Neural progenitor cell (in vitro differentiated cells): ENCODE measurements at regions not wholly inside any gene's neighbourhood (a gene's known extent, or its start where the extent isn't known, plus 50 kb on each side); places are given as distances from the start of the nearest gene placed in this dataset.
"Not testable (repeated sequence)": the region's sequence is repeated elsewhere in the genome, so short reads cannot be mapped to it uniquely, and the experiment has no call there.

ENCODE experiments used
- DNase-seq: peaks from one replicate; pipeline ENCODE4 v3.0.0-alpha.2; 2016; ENCODE audit warnings: low spot score
- H2AFZ ChIP-seq: fragments of 200-600 bp; sonication (generic); replicated peaks from 2 replicates; pipeline ENCODE4 v1.6.1; 2016; ENCODE audit warnings: antibody characterized with exemption
- H3F3A ChIP-seq: fragments of 200-600 bp; sonication (generic); 2 replicates; pipeline ENCODE4 v1.6.1; 2016; ENCODE audit warnings: antibody characterized with exemption, low read depth
- H3K27ac ChIP-seq: fragments of 200-600 bp; sonication (generic); 2 replicates; pipeline ENCODE4 v1.5.1; 2016; ENCODE audit warnings: mild to moderate bottlenecking
- H3K27me3 ChIP-seq: fragments of 200-600 bp; sonication (generic); 2 replicates; pipeline ENCODE4 v1.6.1; 2016; ENCODE audit warnings: mild to moderate bottlenecking, moderate library complexity
- H3K36me3 ChIP-seq: fragments of 200-600 bp; sonication (generic); 2 replicates; pipeline ENCODE4 v1.5.1; 2016
- H3K4me1 ChIP-seq: fragments of 200-600 bp; sonication (generic); 2 replicates; pipeline ENCODE4 v1.6.1; 2016; ENCODE audit warnings: mixed run types
- H3K4me2 ChIP-seq: fragments of 200-600 bp; sonication (generic); 2 replicates; pipeline ENCODE4 v1.6.1; 2016
- H3K4me3 ChIP-seq: fragments of 200-600 bp; sonication (generic); 2 replicates; pipeline ENCODE4 v1.5.1; 2016
- H3K79me2 ChIP-seq: fragments of 200-600 bp; sonication (generic); 2 replicates; pipeline ENCODE4 v1.6.1; 2016; ENCODE audit warnings: low read depth
- H3K9ac ChIP-seq: fragments of 200-600 bp; sonication (generic); 2 replicates; pipeline ENCODE4 v1.6.1; 2016
- H3K9me3 ChIP-seq: fragments of 200-600 bp; sonication (generic); 2 replicates; pipeline ENCODE4 v1.5.1; 2016; ENCODE audit warnings: low read depth
- H4K20me1 ChIP-seq: fragments of 200-600 bp; sonication (generic); 2 replicates; pipeline ENCODE4 v1.6.1; 2016; ENCODE audit warnings: low read depth
- H3K27ac Mint-ChIP-seq: 3 replicates; pipeline ENCODE4 v1.8.0; 2021; ENCODE audit warnings: mixed read lengths
- H3K27me3 Mint-ChIP-seq: 2 replicates; pipeline ENCODE4 v1.8.0; 2022; ENCODE audit warnings: low read depth, mild to moderate bottlenecking, inconsistent platforms, moderate library complexity, mixed read lengths; ENCODE audit not compliant: insufficient read depth
- H3K36me3 Mint-ChIP-seq: 3 replicates; pipeline ENCODE4 v1.8.0; 2021; ENCODE audit warnings: mixed read lengths
- H3K4me1 Mint-ChIP-seq: 3 replicates; pipeline ENCODE4 v1.8.0; 2021; ENCODE audit warnings: mixed read lengths
- H3K4me3 Mint-ChIP-seq: 3 replicates; pipeline ENCODE4 v1.8.0; 2021; ENCODE audit warnings: mild to moderate bottlenecking, moderate library complexity, mixed read lengths
- H3K9me3 Mint-ChIP-seq: 3 replicates; pipeline ENCODE4 v1.8.0; 2020; ENCODE audit warnings: mixed read lengths
- TF ChIP-seq, protein P1 (sequence below): fragments of 200-600 bp; sonication (generic); IDR thresholded peaks from 2 replicates; pipeline ENCODE4 v1.5.1; 2017; ENCODE audit warnings: antibody characterized with exemption, mild to moderate bottlenecking

DNA sequence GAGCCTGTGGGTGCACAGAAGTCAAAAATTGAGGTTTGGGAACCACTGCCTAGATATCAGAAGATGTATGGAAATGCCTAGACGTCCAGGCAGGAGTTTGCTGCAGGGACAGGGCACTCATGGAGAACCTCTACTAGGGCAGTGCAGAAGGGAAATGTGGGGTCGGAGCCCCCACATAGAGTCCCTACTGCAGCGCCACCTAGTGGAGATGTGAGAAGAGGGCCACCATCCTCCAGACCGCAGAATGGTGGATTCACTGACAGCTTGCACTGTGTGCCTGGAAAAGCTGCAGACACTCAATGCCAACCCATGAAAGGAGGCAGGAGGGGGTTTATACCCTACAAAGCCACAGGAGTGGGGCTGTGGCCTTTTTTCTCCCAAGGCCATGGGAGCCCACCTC is 159.0 kb upstream of the ROPN1B start:
- not testable (repeated sequence) for H3K36me3 ChIP-seq, H3K27ac Mint-ChIP-seq, H4K20me1 ChIP-seq, H3K9me3 ChIP-seq, H3K79me2 ChIP-seq, H3K4me3 ChIP-seq, H3K4me1 Mint-ChIP-seq, H3K27me3 ChIP-seq, H2AFZ ChIP-seq, H3K4me1 ChIP-seq, H3K4me3 Mint-ChIP-seq, H3K27me3 Mint-ChIP-seq, H3K27ac ChIP-seq, H3F3A ChIP-seq, H3K9ac ChIP-seq, DNase-seq, H3K4me2 ChIP-seq
- Mint-ChIP-seq H3K36me3 (peaks cover 11% of the 10 kb centered on the region), H3K9me3 (peaks cover 68% of the 10 kb centered on the region)
- TF ChIP-seq, protein P1, sequence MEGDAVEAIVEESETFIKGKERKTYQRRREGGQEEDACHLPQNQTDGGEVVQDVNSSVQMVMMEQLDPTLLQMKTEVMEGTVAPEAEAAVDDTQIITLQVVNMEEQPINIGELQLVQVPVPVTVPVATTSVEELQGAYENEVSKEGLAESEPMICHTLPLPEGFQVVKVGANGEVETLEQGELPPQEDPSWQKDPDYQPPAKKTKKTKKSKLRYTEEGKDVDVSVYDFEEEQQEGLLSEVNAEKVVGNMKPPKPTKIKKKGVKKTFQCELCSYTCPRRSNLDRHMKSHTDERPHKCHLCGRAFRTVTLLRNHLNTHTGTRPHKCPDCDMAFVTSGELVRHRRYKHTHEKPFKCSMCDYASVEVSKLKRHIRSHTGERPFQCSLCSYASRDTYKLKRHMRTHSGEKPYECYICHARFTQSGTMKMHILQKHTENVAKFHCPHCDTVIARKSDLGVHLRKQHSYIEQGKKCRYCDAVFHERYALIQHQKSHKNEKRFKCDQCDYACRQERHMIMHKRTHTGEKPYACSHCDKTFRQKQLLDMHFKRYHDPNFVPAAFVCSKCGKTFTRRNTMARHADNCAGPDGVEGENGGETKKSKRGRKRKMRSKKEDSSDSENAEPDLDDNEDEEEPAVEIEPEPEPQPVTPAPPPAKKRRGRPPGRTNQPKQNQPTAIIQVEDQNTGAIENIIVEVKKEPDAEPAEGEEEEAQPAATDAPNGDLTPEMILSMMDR = peak; percentile 28

DNA sequence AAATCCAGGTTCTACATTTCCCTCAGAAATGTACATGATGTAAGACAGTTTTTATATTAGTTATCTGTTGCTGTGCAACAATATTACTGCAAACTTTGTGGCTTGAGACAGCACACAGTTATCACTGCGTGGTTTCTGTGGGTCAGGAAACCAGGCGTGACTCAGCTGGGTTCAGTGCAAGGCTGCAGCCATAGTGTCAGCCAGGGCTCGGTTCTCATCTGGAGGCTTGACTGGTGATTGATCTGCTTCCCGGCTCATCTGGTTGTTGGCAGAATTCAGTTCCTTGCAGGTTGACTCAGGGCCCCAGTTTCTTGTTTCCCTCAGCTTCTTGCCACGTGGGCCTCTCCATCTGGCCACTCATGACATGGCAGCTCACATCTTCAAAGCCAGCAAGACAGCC is 146.8 kb upstream of the ROPN1B start:
- H3K79me2 ChIP-seq, H2AFZ ChIP-seq, H3K4me2 ChIP-seq, H3K4me1 Mint-ChIP-seq, H3K36me3 Mint-ChIP-seq, H4K20me1 ChIP-seq, H3K27me3 Mint-ChIP-seq, H3K9ac ChIP-seq, H3K4me1 ChIP-seq, DNase-seq, H3K4me3 Mint-ChIP-seq, H3K27ac Mint-ChIP-seq, H3K9me3 ChIP-seq, H3K27ac ChIP-seq, H3K27me3 ChIP-seq, H3F3A ChIP-seq, H3K36me3 ChIP-seq, H3K4me3 ChIP-seq: not testable (repeated sequence)
- peaks cover 23% of the 10 kb centered on the region for H3K9me3 Mint-ChIP-seq

DNA sequence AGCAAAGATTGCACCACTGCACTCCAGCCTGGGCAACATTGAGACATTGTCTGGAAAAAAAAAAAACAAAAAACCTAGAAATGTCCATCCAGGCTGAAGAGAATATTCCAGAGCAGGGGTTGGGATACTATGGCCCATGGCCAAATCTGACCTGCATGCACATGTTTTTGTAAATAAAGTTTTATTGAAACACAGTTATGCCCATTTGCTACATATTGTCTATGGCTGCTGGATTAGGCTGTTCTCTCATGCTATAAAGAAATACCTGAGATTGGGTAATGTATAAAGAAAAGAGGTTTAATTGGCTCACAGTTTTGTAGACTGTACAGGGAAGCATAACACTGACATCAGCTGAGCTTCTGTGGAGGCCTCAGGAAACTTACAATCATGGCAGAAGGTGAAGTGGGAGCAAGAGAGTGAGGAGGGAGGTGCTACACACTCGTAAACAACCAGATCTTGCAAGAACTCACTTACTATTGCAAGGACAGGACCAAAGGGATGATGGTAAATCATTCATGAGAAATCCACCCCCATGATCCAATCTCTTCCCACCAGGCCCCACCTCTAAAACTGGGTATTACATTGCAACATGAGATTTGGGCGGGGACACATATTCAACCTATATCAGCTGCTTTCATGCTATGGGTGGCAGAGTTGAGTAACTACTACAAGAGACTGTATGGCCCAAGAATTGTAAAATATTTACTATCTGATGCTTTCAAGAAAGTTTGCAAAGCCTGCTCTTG is 137.8 kb upstream of the ROPN1B start:
- peaks cover 21% of the 10 kb centered on the region for H3K9me3 Mint-ChIP-seq
- H3K27me3 Mint-ChIP-seq, H3K27me3 ChIP-seq, H3K27ac Mint-ChIP-seq, H3K79me2 ChIP-seq, H3K4me2 ChIP-seq, H3F3A ChIP-seq, H3K36me3 Mint-ChIP-seq, H3K9me3 ChIP-seq, H4K20me1 ChIP-seq, H3K4me3 Mint-ChIP-seq, DNase-seq, H2AFZ ChIP-seq, H3K4me1 ChIP-seq, H3K36me3 ChIP-seq, H3K27ac ChIP-seq, H3K4me3 ChIP-seq, H3K9ac ChIP-seq: not testable (repeated sequence)
- peaks cover 46% of the 10 kb centered on the region for H3K4me1 Mint-ChIP-seq

DNA sequence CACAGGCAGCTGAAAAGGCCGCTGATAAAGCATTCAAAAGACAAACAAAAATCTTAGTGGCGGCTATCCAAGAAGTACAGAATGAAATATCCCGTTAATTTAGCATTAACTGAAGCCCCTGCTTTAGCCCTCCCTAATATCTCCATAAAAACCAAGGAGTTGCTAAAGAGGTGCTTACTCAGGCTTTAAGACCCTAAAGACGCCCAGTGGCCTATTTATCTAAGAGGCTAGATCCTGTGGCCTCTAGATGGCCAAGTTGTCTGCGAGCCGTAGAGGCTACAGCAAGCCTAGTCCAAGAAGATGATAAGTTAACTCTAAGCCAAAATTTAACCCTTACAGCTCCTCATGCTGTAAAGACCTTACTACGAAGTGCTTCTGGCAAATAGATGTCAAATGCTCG is 133.4 kb upstream of the ROPN1B start:
- H3K9me3 ChIP-seq, H3F3A ChIP-seq, H3K9ac ChIP-seq, H4K20me1 ChIP-seq, H3K36me3 Mint-ChIP-seq, H3K9me3 Mint-ChIP-seq, H3K79me2 ChIP-seq, H3K27ac ChIP-seq, H3K4me1 ChIP-seq, H3K27me3 Mint-ChIP-seq, DNase-seq, H3K27me3 ChIP-seq, H2AFZ ChIP-seq, H3K36me3 ChIP-seq, H3K4me3 ChIP-seq: not testable (repeated sequence)
- peaks cover 50% of the 10 kb centered on the region for H3K4me1 Mint-ChIP-seq
- peak overlapping the region; percentile 8 for H3K4me3 Mint-ChIP-seq
- peak overlapping the region; percentile 55 for H3K4me2 ChIP-seq
- peak overlapping the region; percentile 97 for H3K27ac Mint-ChIP-seq

DNA sequence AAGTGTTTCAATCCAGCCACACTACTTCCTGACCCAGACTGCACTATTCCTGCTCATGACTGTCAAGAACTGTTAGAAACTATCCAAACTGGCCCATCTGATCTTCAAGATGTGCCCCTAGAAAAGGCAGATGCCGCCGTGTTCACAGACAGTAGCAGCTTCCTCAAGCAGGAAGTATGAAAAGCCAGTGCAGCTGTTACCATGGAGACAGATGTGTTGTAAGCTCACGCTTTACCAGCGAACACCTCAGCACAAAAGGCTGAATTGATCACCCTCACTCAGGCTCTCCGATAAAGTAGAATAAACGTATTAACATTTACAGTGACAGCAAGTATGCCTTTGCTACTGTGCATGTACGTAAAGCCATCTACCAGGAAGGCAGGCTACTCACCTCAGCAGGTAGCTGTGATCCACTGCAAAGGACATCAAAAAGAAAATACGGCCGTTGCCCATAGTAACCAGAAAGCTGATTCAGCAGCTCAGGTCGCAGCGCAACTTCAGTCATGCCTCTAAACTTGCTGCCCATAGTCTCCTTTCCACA is 132.9 kb upstream of the ROPN1B start:
- not testable (repeated sequence) for H3F3A ChIP-seq, H3K27ac ChIP-seq, H3K36me3 ChIP-seq, H3K27me3 ChIP-seq, H2AFZ ChIP-seq, H3K9me3 ChIP-seq, H4K20me1 ChIP-seq, H3K79me2 ChIP-seq, H3K27me3 Mint-ChIP-seq, H3K4me1 ChIP-seq, H3K9me3 Mint-ChIP-seq, H3K9ac ChIP-seq, H3K4me3 ChIP-seq
- peak overlapping the region; percentile 97 for H3K27ac Mint-ChIP-seq
- peak overlapping the region; percentile 8 for H3K4me3 Mint-ChIP-seq
- peaks cover 50% of the 10 kb centered on the region for H3K4me1 Mint-ChIP-seq
- H3K36me3 Mint-ChIP-seq = peaks cover 11% of the 10 kb centered on the region
- peak overlapping the region; percentile 55 for H3K4me2 ChIP-seq
- peak; percentile 52 for DNase-seq

DNA sequence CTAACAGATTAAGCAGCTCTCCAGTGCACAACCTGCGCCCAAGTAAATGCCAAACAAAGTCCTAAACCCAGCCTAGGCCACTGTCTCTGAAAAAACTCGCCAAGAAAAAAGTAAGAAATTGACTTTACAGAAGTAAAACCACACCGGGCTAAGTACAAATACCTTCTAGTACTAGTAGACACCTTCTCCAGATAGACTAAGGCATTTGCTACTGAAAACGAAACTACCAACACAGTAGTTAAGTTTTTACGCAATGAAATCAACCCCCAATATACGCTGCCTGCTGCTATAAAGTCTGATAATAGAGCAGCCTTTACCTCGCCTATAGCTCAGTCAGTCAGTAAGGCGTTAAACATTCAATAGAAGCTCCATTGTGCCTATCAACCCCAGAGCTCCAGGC is 132.2 kb upstream of the ROPN1B start:
- not testable (repeated sequence) for H3K4me1 ChIP-seq, H3K4me3 ChIP-seq, H4K20me1 ChIP-seq, H2AFZ ChIP-seq, DNase-seq, H3F3A ChIP-seq, H3K9me3 ChIP-seq, H3K36me3 ChIP-seq, H3K27me3 Mint-ChIP-seq, H3K79me2 ChIP-seq, H3K27me3 ChIP-seq, H3K9me3 Mint-ChIP-seq, H3K9ac ChIP-seq, H3K27ac ChIP-seq, H3K4me2 ChIP-seq
- Mint-ChIP-seq H3K4me3 (peak overlapping the region; percentile 47), H3K36me3 (peaks cover 12% of the 10 kb centered on the region), H3K27ac (peak overlapping the region; percentile 97), H3K4me1 (peaks cover 50% of the 10 kb centered on the region)

DNA sequence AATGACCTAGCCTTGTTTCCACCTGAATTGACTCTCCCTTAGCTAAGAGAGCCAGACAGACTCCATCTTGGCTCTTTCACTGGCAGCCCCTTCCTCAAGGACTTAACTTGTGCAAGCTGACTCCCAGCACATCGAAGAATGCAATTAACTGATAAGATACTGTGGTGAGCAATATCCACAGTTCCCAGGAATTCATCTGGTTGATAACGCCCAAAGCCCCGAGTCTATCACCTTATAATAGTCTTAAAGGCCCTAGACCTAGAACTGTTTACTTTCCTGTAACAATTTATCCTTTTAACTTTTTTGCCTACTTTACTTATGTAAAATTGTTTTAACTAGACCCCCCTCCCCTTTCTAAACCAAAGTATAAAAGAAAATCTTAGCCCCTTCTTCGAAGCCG is 130.1 kb upstream of the ROPN1B start:
- H3K4me1 Mint-ChIP-seq = peaks cover 39% of the 10 kb centered on the region
- H3K27me3 Mint-ChIP-seq, H3K4me1 ChIP-seq, DNase-seq, H3K9ac ChIP-seq, H3K9me3 ChIP-seq, H3K27ac ChIP-seq, H3K27ac Mint-ChIP-seq, H3F3A ChIP-seq, H3K4me3 ChIP-seq, H3K4me2 ChIP-seq, H3K4me3 Mint-ChIP-seq, H2AFZ ChIP-seq, H3K27me3 ChIP-seq, H3K79me2 ChIP-seq, H3K9me3 Mint-ChIP-seq, H4K20me1 ChIP-seq, H3K36me3 ChIP-seq: not testable (repeated sequence)
- peaks cover 19% of the 10 kb centered on the region for H3K36me3 Mint-ChIP-seq
